Fibroblast of pulmonary artery (primary cell): ENCODE measurements at regions not wholly inside any gene's neighbourhood (a gene's known extent, or its start where the extent isn't known, plus 50 kb on each side); places are given as distances from the start of the nearest gene placed in this dataset.

Source experiments
- DNase-seq: peaks from one replicate; pipeline ENCODE4 v3.0.0-alpha.2; 2010; ENCODE audit warnings: low read depth
- H3K4me3 ChIP-seq: replicated peaks from 2 replicates; pipeline ENCODE4 v1.5.1; 2011; ENCODE audit warnings: low read depth, mild to moderate bottlenecking, control low read depth, low read length, moderate library complexity
- CTCF ChIP-seq: IDR thresholded peaks from 2 replicates; pipeline ENCODE4 v1.5.1; 2011; ENCODE audit warnings: mild to moderate bottlenecking, control low read depth, low read length, inconsistent platforms; ENCODE audit errors: missing control alignments

GRCh38 chr22:22033803-22034468 lies 51.3 kb upstream of the TOP3B start:
- DNase-seq: no peak
- no peak for TF ChIP-seq CTCF
- H3K4me3 ChIP-seq: no peak overlapping the region

- no peak for DNase-seq
- TF ChIP-seq CTCF: no peak
- no peak overlapping the region for H3K4me3 ChIP-seq
Measured at GRCh38 chr22:22032906-22033802, 50.6 kb upstream of the TOP3B start.

DNA sequence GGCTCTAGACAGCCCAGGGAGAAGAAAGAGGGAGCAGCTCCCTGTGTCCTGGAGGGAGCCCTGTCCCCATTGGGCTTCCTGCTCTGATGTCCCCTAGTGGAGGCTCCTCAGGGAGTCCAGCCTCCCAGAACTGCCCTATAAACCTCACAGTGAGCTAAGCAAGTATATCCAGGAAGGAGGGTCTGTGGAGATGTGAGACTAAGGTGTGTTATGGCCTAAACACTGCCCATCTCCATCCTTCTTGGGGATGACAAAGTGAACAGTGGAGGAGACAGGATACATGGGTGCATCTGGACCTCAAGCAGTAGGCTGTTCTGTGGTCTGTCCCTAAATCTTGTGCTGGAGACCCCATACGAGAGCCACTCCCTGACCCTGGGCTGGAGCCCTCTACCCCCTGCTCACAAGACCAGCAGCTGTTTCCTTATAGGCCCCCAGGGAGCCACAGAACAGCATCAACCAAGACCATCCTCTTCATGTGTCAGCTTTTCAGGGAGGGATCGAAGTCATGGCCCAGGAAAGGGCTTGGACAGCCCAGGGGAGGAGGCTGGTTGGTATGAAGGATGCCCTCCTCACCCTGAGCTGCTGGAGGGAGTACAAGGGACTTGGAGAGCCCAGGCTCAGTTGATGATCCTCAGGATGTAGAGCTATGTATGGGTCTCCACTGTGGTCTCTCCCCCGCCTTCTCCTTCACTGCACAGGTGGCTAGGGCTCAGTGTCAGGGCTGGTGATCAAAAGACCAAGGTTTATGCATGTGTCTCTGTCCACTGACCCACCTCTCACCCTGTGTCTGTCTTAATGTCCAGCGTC lies 49.7 kb upstream of the TOP3B start:
- no peak for TF ChIP-seq CTCF
- no peak overlapping the region for H3K4me3 ChIP-seq
- DNase-seq: no peak
